H1 (cell line): ENCODE measurements at regions not wholly inside any gene's neighbourhood (a gene's known extent, or its start where the extent isn't known, plus 50 kb on each side); places are given as distances from the start of the nearest gene placed in this dataset.

Experiments
- CTCF ChIA-PET: fragments of 300-600 bp; sonication (Branson Sonifier 250); formaldehyde crosslinking; loops from one replicate; lab custom pipeline; 2021; ENCODE audit not compliant: partially characterized antibody; lab: Charles Lee
- POLR2A ChIA-PET: fragments of 300-600 bp; sonication (Branson Sonifier 250); formaldehyde crosslinking; loops from one replicate; lab custom pipeline; 2021; ENCODE audit warnings: inconsistent platforms; ENCODE audit not compliant: partially characterized antibody; lab: Charles Lee
- DNase-seq, 2 experiments: peaks; one replicate each; pipeline versions ENCODE4 v3.0.0 to v3.0.0-alpha.2; 2010 to 2022; ENCODE audit warnings: low spot score in 2 of 2, low read depth in 1 of 2, mixed read lengths in 1 of 2
- FAIRE-seq: peaks from 2 replicates; lab custom pipeline; 2011; peaks lifted over from hg19 to GRCh38; lab: Jason Lieb, UNC
- H2AFZ ChIP-seq: 2 replicates; pipeline ENCODE4 v1.8.1; 2012; ENCODE audit warnings: low read length, inconsistent platforms
- H2AK5ac ChIP-seq: 2 replicates; pipeline ENCODE4 v1.6.1; 2013; ENCODE audit warnings: low read depth, low read length
- H2BK120ac ChIP-seq: replicated peaks from 2 replicates; pipeline ENCODE3; 2013; ENCODE audit warnings: low read depth, low read length, inconsistent platforms
- H2BK12ac ChIP-seq: 2 replicates; pipeline ENCODE4 v1.6.1; 2013; ENCODE audit warnings: low read depth, low read length
- H2BK15ac ChIP-seq: 2 replicates; pipeline ENCODE4 v1.6.1; 2013; ENCODE audit warnings: low read length
- H2BK20ac ChIP-seq: 2 replicates; pipeline ENCODE4 v1.6.1; 2013; ENCODE audit warnings: low read length
- H2BK5ac ChIP-seq: 2 replicates; pipeline ENCODE4 v1.6.1; 2013; ENCODE audit warnings: low read depth, low read length
- H3K14ac ChIP-seq: 2 replicates; pipeline ENCODE4 v1.6.1; 2013; ENCODE audit warnings: inconsistent platforms; ENCODE audit not compliant: insufficient read length
- H3K18ac ChIP-seq: 2 replicates; pipeline ENCODE4 v1.6.1; 2013; ENCODE audit warnings: low read length; ENCODE audit errors: extremely low read depth
- H3K23ac ChIP-seq: 2 replicates; pipeline ENCODE4 v1.6.1; 2013; ENCODE audit warnings: inconsistent platforms; ENCODE audit not compliant: insufficient read length
- H3K23me2 ChIP-seq: 2 replicates; pipeline ENCODE4 v1.6.1; 2013; ENCODE audit warnings: low read depth, low read length
- H3K27ac ChIP-seq: 2 replicates; pipeline ENCODE4 v1.6.1; 2011; ENCODE audit warnings: low read depth, low read length, inconsistent platforms
- H3K27me3 ChIP-seq, 4 experiments: replicated peaks in 1 of 4; 1 replicate in 1 of 4; 2 replicates in 3 of 4; pipeline versions ENCODE4 v1.6.1 to v1.8.1; 2011 to 2013; ENCODE audit warnings: low read length in 3 of 4, mild to moderate bottlenecking in 3 of 4, inconsistent platforms in 2 of 4, mixed read lengths in 2 of 4, moderate library complexity in 1 of 4; ENCODE audit not compliant: control insufficient read depth in 3 of 4, insufficient read depth in 3 of 4; ENCODE audit errors: extremely low read depth in 1 of 4
- H3K36me3 ChIP-seq, 4 experiments: 2 replicates each; pipeline versions ENCODE4 v1.6.1 to v1.8.1; 2011 to 2013; ENCODE audit warnings: mild to moderate bottlenecking in 4 of 4, low read length in 3 of 4, moderate library complexity in 2 of 4, control low read depth in 1 of 4, inconsistent platforms in 1 of 4; ENCODE audit not compliant: insufficient read depth in 4 of 4, control insufficient read depth in 2 of 4
- H3K4ac ChIP-seq: replicated peaks from 2 replicates; pipeline ENCODE3; 2013; ENCODE audit warnings: low read length, low read depth, mixed read lengths, inconsistent platforms; ENCODE audit not compliant: insufficient read length
- H3K4me1 ChIP-seq, 4 experiments: replicated peaks in 1 of 4; 1 replicate in 1 of 4; 2 replicates in 3 of 4; pipeline versions ENCODE4 v1.6.1 to v1.8.1; 2011 to 2013; ENCODE audit warnings: low read length in 3 of 4, inconsistent platforms in 2 of 4, mixed read lengths in 1 of 4; ENCODE audit not compliant: insufficient read depth in 4 of 4, control insufficient read depth in 3 of 4
- H3K4me2 ChIP-seq, 2 experiments: 2 replicates each; pipeline versions ENCODE4 v1.6.1 to v1.8.1; 2011 to 2013; ENCODE audit warnings: low read depth in 2 of 2, low read length in 2 of 2, control low read depth in 1 of 2, inconsistent platforms in 1 of 2, mild to moderate bottlenecking in 1 of 2; ENCODE audit not compliant: insufficient read depth in 1 of 2
- H3K4me3 ChIP-seq, 4 experiments: fragments of 200-600, 300-600 bp in 1 of 4; sonication (generic), shearing (Covaris generic), sonication (Bioruptor Twin) in 1 of 4; 2 replicates each; pipeline versions ENCODE4 v1.5.1 to v1.8.1; 2011 to 2016; ENCODE audit warnings: low read length in 4 of 4, low read depth in 3 of 4, control low read depth in 2 of 4, inconsistent platforms in 2 of 4, mild to moderate bottlenecking in 2 of 4, mixed read lengths in 1 of 4, moderate library complexity in 1 of 4; ENCODE audit not compliant: insufficient read depth in 2 of 4; ENCODE audit errors: extremely low read depth in 1 of 4
- H3K56ac ChIP-seq: replicated peaks from 2 replicates; pipeline ENCODE3; 2013; ENCODE audit warnings: low read depth, mild to moderate bottlenecking, mixed read lengths, low read length, inconsistent platforms; ENCODE audit not compliant: insufficient read length
- H3K79me1 ChIP-seq: 2 replicates; pipeline ENCODE4 v1.6.1; 2013; ENCODE audit warnings: low read depth, low read length, control low read depth
- H3K79me2 ChIP-seq, 2 experiments: 2 replicates each; pipeline versions ENCODE4 v1.6.1 to v1.8.1; 2012 to 2013; ENCODE audit warnings: low read length in 2 of 2, mild to moderate bottlenecking in 2 of 2, inconsistent platforms in 1 of 2; ENCODE audit not compliant: insufficient read depth in 2 of 2, control insufficient read depth in 1 of 2
- H3K9ac ChIP-seq, 4 experiments: replicated peaks in 1 of 4; 1 replicate in 1 of 4; 2 replicates in 3 of 4; pipeline versions ENCODE4 v1.6.1 to v1.8.1; 2011 to 2013; ENCODE audit warnings: low read depth in 3 of 4, low read length in 3 of 4, control low read depth in 2 of 4, mild to moderate bottlenecking in 2 of 4, moderate library complexity in 2 of 4, inconsistent platforms in 1 of 4; ENCODE audit errors: extremely low read depth in 1 of 4
- H3K9me3 ChIP-seq, 2 experiments: 2 replicates each; pipeline versions ENCODE4 v1.6.1 to v1.8.1; 2012 to 2013; ENCODE audit warnings: mild to moderate bottlenecking in 2 of 2, moderate library complexity in 2 of 2, control low read depth in 1 of 2, inconsistent platforms in 1 of 2, low read depth in 1 of 2, low read length in 1 of 2, mixed read lengths in 1 of 2; ENCODE audit not compliant: insufficient read depth in 2 of 2
- H4K20me1 ChIP-seq, 2 experiments: replicated peaks in 1 of 2; 2 replicates each; pipeline versions ENCODE3 to v1.8.1; 2011 to 2013; ENCODE audit warnings: inconsistent platforms in 2 of 2, low read length in 2 of 2, mild to moderate bottlenecking in 1 of 2; ENCODE audit not compliant: insufficient read depth in 2 of 2, control insufficient read depth in 1 of 2
- H4K5ac ChIP-seq: 2 replicates; pipeline ENCODE4 v1.6.1; 2013; ENCODE audit warnings: low read length, low read depth, mixed read lengths, inconsistent platforms; ENCODE audit not compliant: insufficient read length
- H4K8ac ChIP-seq: 2 replicates; pipeline ENCODE4 v1.8.0; 2013; ENCODE audit warnings: mild to moderate bottlenecking, moderate library complexity, low read length, inconsistent platforms; ENCODE audit not compliant: insufficient read depth; ENCODE audit errors: extremely low read depth
- H4K91ac ChIP-seq: replicated peaks from 2 replicates; pipeline ENCODE3; 2013; ENCODE audit warnings: low read length, mixed read lengths, inconsistent platforms; ENCODE audit not compliant: insufficient read length
- ASH2L ChIP-seq: fragments of 200-600, 300-600 bp; sonication (generic); IDR thresholded peaks from one replicate; pipeline ENCODE4 v1.7.1; 2017; ENCODE audit warnings: low read length
- CHD1 ChIP-seq: IDR thresholded peaks from 2 replicates; pipeline ENCODE4 v1.6.1; 2012; ENCODE audit warnings: low read depth, low read length, improper control_type of control experiment
- EP300 ChIP-seq, 2 experiments: IDR thresholded peaks; 1 replicate in 1 of 2; 2 replicates in 1 of 2; pipeline ENCODE4 v1.6.1; 2011 to 2012; ENCODE audit warnings: low read depth in 2 of 2, low read length in 2 of 2, mild to moderate bottlenecking in 2 of 2, borderline replicate concordance in 1 of 2, inconsistent platforms in 1 of 2, moderate library complexity in 1 of 2
- FOSL1 ChIP-seq: IDR thresholded peaks from 2 replicates; pipeline ENCODE4 v1.6.1; 2011; ENCODE audit warnings: mild to moderate bottlenecking, low read depth, low read length, moderate library complexity; ENCODE audit not compliant: insufficient read depth
- NANOG ChIP-seq: IDR thresholded peaks from 2 replicates; pipeline ENCODE4 v1.6.1; 2011; ENCODE audit warnings: low read length, low read depth, mild to moderate bottlenecking, inconsistent platforms; ENCODE audit not compliant: insufficient read depth, poor library complexity, severe bottlenecking
- YY1 ChIP-seq: IDR thresholded peaks from 2 replicates; pipeline ENCODE4 v1.6.1; 2011; ENCODE audit warnings: low read depth, mild to moderate bottlenecking, low read length
- WGBS, 2 experiments: shearing (Covaris generic) in 1 of 2; methylation state at CpG; one replicate each; pipeline versions ENCODE4 v1.1.6 to v1.1.7; 2013 to 2015; ENCODE audit warnings: low lambda C conversion rate in 2 of 2, mixed read lengths in 2 of 2, inconsistent platforms in 1 of 2, low coverage in 1 of 2, missing lambda C conversion rate in 1 of 2; ENCODE audit not compliant: insufficient replicate concordance in 2 of 2, insufficient coverage in 1 of 2, insufficient read length in 1 of 2; ENCODE audit errors: extremely low coverage in 1 of 2, missing lambda C conversion rate in 1 of 2; 5-methylcytosine and 5-hydroxymethylcytosine counted together
- TF ChIP-seq, protein P1 (sequence below): IDR thresholded peaks from 2 replicates; pipeline ENCODE4 v1.6.1; 2011; ENCODE audit warnings: low read length, improper control_type of control experiment

DNA sequence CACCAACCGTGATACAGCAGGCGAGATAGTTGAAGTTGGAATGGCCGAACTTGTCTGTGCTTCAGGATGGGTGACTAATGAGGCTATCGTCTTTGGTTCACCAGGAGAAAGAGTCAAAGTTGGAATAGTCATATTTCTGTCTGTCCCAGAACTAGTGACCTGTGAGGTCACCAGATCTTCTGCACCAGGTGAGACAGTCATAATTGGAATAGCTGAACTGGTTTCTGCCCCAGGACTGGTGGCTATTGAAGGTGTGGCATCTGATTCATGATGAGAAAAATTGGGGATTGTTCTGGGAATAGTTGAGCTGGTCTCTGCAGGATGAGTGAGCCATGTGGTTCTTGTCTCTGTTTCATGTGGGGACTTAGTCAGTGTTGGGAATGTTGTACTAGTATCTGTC lies 71.6 kb downstream of the MUC16 start:
- no peaks in the 10 kb centered on the region for H3K36me3 ChIP-seq
- H3K4me2 ChIP-seq: no peak overlapping the region
- H3K4ac ChIP-seq: no peak overlapping the region
- H3K23ac ChIP-seq: no peak overlapping the region
- H2BK20ac ChIP-seq: no peak overlapping the region
- no peak overlapping the region for H2BK120ac ChIP-seq
- no peak overlapping the region for H2BK15ac ChIP-seq
- H3K56ac ChIP-seq: no peak overlapping the region
- no peak overlapping the region for H3K9ac ChIP-seq
- no peak overlapping the region for H2BK5ac ChIP-seq
- ChIA-PET CTCF (no interaction called here), POLR2A (no interaction called here)
- H3K4me1 ChIP-seq: no peaks in the 10 kb centered on the region
- H2BK12ac ChIP-seq: no peak overlapping the region
- peaks cover 79 to 86% of the 10 kb centered on the region in 2 experiments for H3K9me3 ChIP-seq
- H4K91ac ChIP-seq: no peak overlapping the region
- H2AK5ac ChIP-seq: no peak overlapping the region
- H3K23me2 ChIP-seq: no peaks in the 10 kb centered on the region
- 81% methylated on average over 4 of the region's 4 CpGs; no CpG with 5 or more reads in 1 of the 2 experiments for WGBS, 2 experiments
- no peak overlapping the region for H3K18ac ChIP-seq
- H3K27ac ChIP-seq: no peak overlapping the region
- TF ChIP-seq EP300 (IDR thresholded peaks at IDR 0.05; ENCODE audit: borderline replicate concordance in 1 of 2, low read depth in 2 of 2, low read length in 2 of 2) (no peak), YY1 (no peak), NANOG (no peak), FOSL1 (no peak), CHD1 (no peak), ASH2L (no peak)
- TF ChIP-seq, protein P1, sequence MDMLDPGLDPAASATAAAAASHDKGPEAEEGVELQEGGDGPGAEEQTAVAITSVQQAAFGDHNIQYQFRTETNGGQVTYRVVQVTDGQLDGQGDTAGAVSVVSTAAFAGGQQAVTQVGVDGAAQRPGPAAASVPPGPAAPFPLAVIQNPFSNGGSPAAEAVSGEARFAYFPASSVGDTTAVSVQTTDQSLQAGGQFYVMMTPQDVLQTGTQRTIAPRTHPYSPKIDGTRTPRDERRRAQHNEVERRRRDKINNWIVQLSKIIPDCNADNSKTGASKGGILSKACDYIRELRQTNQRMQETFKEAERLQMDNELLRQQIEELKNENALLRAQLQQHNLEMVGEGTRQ: no peak
- no peak for DNase-seq
- H3K14ac ChIP-seq: no peak overlapping the region
- no peak overlapping the region for H4K5ac ChIP-seq
- H3K79me1 ChIP-seq: no peaks in the 10 kb centered on the region
- no peak overlapping the region for H4K8ac ChIP-seq
- no peaks in the 10 kb centered on the region for H4K20me1 ChIP-seq
- H3K4me3 ChIP-seq: no peak overlapping the region
- FAIRE-seq: no peak
- H3K79me2 ChIP-seq: no peaks in the 10 kb centered on the region
- no peaks in the 10 kb centered on the region for H3K27me3 ChIP-seq
- no peak overlapping the region for H2AFZ ChIP-seq
